Adipocyte (in vitro differentiated cells): ENCODE measurements at regions not wholly inside any gene's neighbourhood (a gene's known extent, or its start where the extent isn't known, plus 50 kb on each side); places are given as distances from the start of the nearest gene placed in this dataset.
A peak's percentile ranks its signal among the peaks of the same experiment; 100 is the strongest.

Experiments
- DNase-seq: peaks from one replicate; pipeline ENCODE4 v3.0.0-alpha.2; 2015; ENCODE audit warnings: low read depth
- H3K27me3 ChIP-seq: replicated peaks from 2 replicates; pipeline ENCODE4 v1.7.0; 2013; ENCODE audit warnings: mild to moderate bottlenecking, low read length, moderate library complexity; ENCODE audit not compliant: control insufficient read depth, insufficient read depth
- H3K36me3 ChIP-seq: 2 replicates; pipeline ENCODE4 v1.7.0; 2013; ENCODE audit warnings: low read length, mild to moderate bottlenecking, moderate library complexity; ENCODE audit not compliant: control insufficient read depth, insufficient read depth, severe bottlenecking
- H3K4me1 ChIP-seq: 2 replicates; pipeline ENCODE4 v1.7.0; 2013; ENCODE audit warnings: mild to moderate bottlenecking, low read length, moderate library complexity; ENCODE audit not compliant: control insufficient read depth, insufficient read depth
- H3K4me3 ChIP-seq: 2 replicates; pipeline ENCODE4 v1.7.0; 2013; ENCODE audit warnings: mild to moderate bottlenecking, low read length, moderate library complexity
- H3K9ac ChIP-seq: 2 replicates; pipeline ENCODE4 v1.7.0; 2013; ENCODE audit warnings: mild to moderate bottlenecking, low read length, moderate library complexity
- H3K9me3 ChIP-seq: 2 replicates; pipeline ENCODE4 v1.7.0; 2013; ENCODE audit warnings: mild to moderate bottlenecking, low read length, moderate library complexity; ENCODE audit not compliant: control insufficient read depth

DNA sequence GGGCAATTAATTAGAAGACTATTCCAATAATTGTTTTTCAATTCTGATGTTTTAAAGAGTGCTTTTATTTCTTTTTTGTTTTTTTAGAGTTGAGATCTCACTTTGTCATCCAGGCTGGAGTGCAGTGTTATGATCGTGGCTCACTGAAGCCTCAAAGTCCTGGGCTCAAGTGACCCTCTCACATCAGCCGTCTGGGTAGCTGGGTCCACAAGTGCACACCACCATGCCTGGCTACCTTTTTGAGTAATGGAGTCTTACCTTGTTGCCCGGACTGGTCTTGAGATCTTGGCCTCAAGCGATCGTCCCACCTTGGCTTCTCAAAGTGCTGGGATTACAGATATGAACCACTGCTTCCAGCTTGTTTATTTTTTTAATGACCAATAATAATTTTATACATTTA is 207.8 kb downstream of the NDFIP2 start:
- Histone ChIP-seq H3K36me3 (no peaks in the 10 kb centered on the region), H3K27me3 (no peaks in the 10 kb centered on the region), H3K9me3 (no peaks in the 10 kb centered on the region), H3K9ac (no peak overlapping the region), H3K4me1 (peaks cover 21% of the 10 kb centered on the region), H3K4me3 (no peak overlapping the region)
- no peak for DNase-seq

DNA sequence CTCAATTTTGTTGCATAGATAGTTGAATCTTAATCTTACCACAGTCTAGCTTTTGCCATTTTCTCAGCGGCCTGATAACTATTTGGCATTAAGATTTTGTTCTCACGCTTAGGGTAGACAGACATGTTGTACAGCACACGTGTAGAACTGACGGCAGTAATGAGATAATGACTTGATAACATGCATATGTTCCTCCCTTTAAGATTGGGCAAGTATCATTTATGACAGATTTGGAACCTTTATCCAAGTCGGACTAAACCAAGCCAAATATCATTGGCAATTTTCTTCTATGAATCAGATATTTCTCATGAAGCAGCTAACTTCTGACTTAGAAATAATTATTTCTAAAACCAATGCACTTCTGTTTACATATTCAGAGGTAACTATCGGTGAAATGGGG is 205.5 kb downstream of the NDFIP2 start:
- no peak for DNase-seq
- Histone ChIP-seq H3K27me3 (no peaks in the 10 kb centered on the region), H3K9ac (no peak overlapping the region), H3K9me3 (peaks cover 8% of the 10 kb centered on the region), H3K4me1 (peaks cover 14% of the 10 kb centered on the region), H3K4me3 (peak overlapping the region; percentile 61), H3K36me3 (no peaks in the 10 kb centered on the region)

DNA sequence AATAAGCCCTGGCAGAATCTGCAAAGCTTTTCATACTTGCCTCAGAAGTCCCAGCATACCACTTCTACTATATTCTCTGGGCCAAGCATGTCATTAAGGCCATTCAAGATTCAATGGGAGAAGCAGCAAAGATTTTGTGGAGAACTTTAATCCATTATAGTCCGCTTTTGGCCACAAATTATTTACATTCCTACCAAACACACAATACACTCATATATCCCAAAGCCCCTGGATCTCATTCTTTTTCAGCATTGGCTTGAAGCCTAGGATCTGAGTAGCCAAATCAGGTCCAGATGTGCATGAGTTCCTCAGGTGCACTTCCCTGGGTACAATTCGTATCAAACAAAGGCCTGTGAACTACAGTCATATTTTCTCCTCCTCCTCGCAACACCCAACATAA is 203.4 kb downstream of the NDFIP2 start:
- Histone ChIP-seq H3K9ac (no peak overlapping the region), H3K4me3 (no peak overlapping the region), H3K9me3 (peaks cover 8% of the 10 kb centered on the region), H3K27me3 (no peaks in the 10 kb centered on the region), H3K4me1 (peaks cover 21% of the 10 kb centered on the region), H3K36me3 (no peaks in the 10 kb centered on the region)
- DNase-seq, result no peak

DNA sequence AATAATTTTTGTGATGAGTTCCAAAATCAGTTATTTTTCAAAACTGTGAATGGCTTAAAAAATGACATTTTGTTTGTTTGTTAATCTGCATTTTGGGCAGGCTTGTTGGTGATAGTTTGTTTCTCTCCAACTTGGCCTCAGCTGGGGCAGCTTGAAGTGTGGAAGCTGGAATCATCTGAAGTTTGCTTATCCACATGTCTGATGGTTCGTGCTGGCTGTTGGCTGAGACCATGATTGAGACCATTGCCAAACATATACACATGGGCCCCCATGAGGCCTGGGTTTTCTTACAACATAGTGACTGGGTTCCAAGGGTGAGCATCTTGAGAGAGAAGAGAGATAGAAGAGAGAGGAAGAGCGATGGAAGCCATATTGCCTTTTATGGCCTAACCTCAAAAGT is 201.2 kb downstream of the NDFIP2 start:
- H3K9ac ChIP-seq, result no peak overlapping the region
- no peak overlapping the region for H3K4me3 ChIP-seq
- DNase-seq, result no peak
- H3K27me3 ChIP-seq, result no peaks in the 10 kb centered on the region
- H3K4me1 ChIP-seq, result peaks cover 18% of the 10 kb centered on the region
- H3K36me3 ChIP-seq, result no peaks in the 10 kb centered on the region
- peaks cover 8% of the 10 kb centered on the region for H3K9me3 ChIP-seq

DNA sequence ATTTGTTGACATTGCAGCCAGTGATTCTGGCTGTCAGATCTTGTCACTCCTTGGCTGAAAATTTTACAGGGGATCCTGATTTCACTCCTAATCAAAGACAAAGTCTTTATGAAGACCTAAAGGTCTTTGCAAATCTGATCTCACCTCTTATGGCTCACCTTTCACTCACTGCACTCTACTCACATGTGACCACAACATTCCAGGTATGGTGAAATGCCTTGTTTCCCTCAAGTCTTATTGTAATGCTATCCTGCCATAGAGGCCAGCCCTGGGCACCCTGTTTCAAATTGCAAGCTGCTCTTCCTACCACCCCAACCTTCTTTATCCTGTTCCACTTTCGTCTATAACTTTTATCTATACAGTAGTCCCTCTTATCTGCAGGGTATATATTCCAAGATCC is 200.1 kb downstream of the NDFIP2 start:
- no peak overlapping the region for H3K9ac ChIP-seq
- no peaks in the 10 kb centered on the region for H3K27me3 ChIP-seq
- no peak overlapping the region for H3K4me3 ChIP-seq
- no peak for DNase-seq
- H3K36me3 ChIP-seq, result no peaks in the 10 kb centered on the region
- H3K9me3 ChIP-seq, result peaks cover 8% of the 10 kb centered on the region
- H3K4me1 ChIP-seq, result peaks cover 8% of the 10 kb centered on the region

DNA sequence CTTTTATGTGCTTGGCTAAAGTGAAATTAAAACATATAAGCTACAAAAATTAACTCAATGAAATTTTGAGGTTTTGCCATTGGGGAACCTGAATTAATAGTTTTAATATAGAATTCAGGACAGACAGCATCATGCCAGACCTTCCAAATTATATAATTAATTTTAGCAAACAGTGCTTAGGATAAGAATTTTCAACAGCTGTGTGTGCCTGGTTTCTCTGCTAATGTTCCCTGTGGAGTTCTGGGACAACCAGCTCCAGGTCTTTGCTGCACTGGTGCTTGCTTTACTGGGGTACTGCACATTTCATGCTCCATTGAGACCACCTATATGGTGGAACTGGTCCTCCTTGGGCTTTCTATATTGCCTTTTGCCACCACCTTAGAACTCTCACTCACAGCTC is 199.5 kb downstream of the NDFIP2 start:
- Histone ChIP-seq H3K27me3 (no peaks in the 10 kb centered on the region), H3K9me3 (peaks cover 8% of the 10 kb centered on the region), H3K9ac (no peak overlapping the region), H3K36me3 (no peaks in the 10 kb centered on the region), H3K4me3 (no peak overlapping the region), H3K4me1 (peaks cover 7% of the 10 kb centered on the region)
- no peak for DNase-seq

DNA sequence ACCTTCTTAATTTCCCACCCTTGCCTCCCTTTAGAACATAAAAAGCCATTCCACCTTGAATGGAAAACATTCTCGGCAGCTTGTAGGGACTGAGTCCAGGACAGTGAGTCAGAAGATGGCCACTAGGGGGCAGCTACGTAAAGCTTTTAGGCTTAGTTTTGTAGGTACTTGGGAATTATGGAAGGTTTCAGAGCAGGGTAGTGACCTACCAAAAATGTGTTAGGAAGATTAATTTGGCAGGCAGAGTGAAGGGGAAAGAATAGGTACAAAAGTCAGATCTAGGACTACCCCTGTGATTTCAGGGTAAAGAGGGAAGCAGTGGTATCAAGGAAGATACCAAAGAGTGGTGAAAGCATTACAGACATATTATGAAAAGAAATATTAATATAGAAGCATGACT is 198.4 kb downstream of the NDFIP2 start:
- Histone ChIP-seq H3K4me1 (peaks cover 7% of the 10 kb centered on the region), H3K27me3 (no peaks in the 10 kb centered on the region), H3K36me3 (no peaks in the 10 kb centered on the region), H3K9me3 (peaks cover 8% of the 10 kb centered on the region), H3K4me3 (no peak overlapping the region), H3K9ac (no peak overlapping the region)
- DNase-seq, result peak; percentile 92

DNA sequence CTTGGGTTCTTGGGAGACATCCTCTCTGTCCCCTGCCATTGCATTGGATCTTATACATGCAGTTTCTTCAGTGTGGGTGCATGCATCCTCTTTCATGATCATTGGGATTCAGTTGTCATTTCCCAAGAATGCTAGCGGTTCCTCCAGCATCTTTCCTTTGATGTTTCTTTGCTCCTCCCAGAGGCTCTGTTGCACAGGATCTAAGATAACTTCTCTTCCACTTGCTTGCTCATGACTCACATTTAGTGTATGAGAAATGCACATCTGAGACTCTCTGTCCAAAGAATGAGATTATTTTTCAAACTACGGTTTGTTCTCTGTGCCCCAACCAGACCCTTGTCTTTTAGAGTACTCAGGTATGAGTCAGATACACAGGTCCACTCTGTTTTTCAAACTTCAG is 197.1 kb downstream of the NDFIP2 start:
- Histone ChIP-seq H3K36me3 (no peaks in the 10 kb centered on the region), H3K4me1 (peaks cover 16% of the 10 kb centered on the region), H3K9me3 (peaks cover 8% of the 10 kb centered on the region), H3K4me3 (no peak overlapping the region), H3K9ac (no peak overlapping the region), H3K27me3 (no peaks in the 10 kb centered on the region)
- DNase-seq, result peak; percentile 22

DNA sequence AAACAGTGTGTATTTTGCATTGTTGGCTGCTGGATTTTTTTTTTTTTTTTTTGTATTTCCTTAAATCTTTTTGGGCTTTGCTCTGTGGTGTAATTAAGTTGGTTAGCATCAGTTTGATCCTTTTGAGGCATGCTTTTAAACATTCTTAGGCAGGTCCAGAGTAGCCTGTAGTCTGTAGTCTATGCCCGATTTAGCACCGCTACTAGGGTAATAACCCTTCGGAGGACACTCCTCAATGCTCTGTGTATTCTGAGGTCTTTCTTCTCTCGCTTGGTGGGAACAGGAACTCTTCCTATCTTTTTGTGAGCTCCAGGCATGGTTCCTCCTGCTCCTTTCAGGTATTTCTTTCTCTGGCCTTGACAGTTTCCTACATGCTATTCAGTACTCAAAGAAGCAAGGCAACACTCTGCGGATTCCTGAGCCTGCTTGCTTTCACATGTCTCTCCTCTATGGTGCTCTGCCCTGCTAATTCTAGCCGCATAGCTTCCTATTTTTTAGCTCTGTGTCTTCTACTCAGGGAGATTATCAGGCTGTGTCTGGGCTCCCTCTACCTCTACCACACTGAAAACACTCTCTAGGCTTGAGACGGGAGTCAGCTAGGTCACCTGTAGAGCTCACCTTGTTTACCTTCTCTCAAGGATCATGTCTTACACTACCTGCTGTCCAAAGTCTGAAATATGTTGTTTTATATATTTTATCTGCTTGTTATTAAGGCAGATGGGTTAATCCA is 195.1 kb downstream of the NDFIP2 start:
- H3K9ac ChIP-seq, result no peak overlapping the region
- no peaks in the 10 kb centered on the region for H3K9me3 ChIP-seq
- no peak for DNase-seq
- no peaks in the 10 kb centered on the region for H3K27me3 ChIP-seq
- H3K36me3 ChIP-seq, result no peaks in the 10 kb centered on the region
- H3K4me1 ChIP-seq, result peaks cover 20% of the 10 kb centered on the region
- H3K4me3 ChIP-seq, result no peak overlapping the region

DNA sequence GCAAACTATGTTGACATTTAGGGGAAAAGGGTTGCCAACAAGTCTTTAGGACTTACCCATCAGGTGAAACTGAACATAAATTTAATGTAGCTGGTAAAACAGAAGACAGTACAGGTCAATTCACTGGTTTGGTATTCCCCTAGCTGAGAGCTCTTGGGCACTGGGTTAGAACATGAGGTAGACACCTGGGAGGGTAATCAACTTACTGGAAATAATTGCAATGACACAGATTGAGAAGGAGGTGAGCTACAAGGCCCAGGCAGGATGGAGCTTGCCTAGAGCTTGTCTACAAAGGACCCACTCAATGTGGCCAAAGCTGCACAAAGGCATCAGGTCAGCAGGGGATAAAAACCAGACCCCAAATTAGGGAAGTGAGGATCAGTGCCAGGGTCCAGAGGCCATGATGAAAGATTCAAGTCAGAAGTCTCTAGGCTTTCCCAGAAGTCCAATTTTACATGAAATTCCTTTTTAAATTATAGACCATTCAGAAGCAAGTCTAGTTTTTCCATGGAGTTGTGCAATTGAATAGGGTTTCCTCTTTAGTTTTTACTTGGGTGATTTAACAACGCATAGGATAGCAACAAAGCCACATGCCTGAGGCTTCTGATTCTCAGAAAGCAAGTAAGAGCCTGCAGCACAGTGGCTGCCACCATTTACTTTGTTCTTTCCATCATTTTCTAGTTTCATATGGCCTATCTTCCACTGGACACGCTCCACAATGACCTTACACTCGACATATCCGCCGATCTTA is 194.0 kb downstream of the NDFIP2 start:
- Histone ChIP-seq H3K4me3 (no peak overlapping the region), H3K9ac (no peak overlapping the region), H3K36me3 (no peaks in the 10 kb centered on the region), H3K27me3 (no peaks in the 10 kb centered on the region), H3K4me1 (peaks cover 14% of the 10 kb centered on the region), H3K9me3 (no peaks in the 10 kb centered on the region)
- DNase-seq, result peak; percentile 19

DNA sequence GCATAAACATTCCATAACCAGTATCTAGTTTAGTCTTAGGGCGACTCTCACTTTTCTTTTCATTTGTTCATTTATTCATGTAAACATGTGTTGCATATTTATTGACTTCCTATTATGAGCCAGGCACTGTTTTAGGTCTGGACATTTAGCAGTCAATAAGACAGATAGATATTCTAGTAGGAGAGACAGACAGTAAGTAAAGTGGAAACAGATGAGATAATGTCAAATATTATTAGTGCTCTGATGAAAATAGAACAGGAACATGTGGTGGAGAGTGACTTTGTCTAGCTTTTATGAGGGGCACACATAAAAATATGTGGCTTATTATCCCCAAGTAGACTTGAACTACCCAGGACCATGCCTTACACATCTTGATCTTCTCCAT is 193.0 kb downstream of the NDFIP2 start:
- no peak for DNase-seq
- peaks cover 14% of the 10 kb centered on the region for H3K4me1 ChIP-seq
- H3K27me3 ChIP-seq, result no peaks in the 10 kb centered on the region
- H3K4me3 ChIP-seq, result no peak overlapping the region
- no peaks in the 10 kb centered on the region for H3K36me3 ChIP-seq
- no peaks in the 10 kb centered on the region for H3K9me3 ChIP-seq
- H3K9ac ChIP-seq, result no peak overlapping the region
